ENCODE measurements at regions not wholly inside any gene's neighbourhood (a gene's known extent, or its start where the extent isn't known, plus 50 kb on each side); places are given as distances from the start of the nearest gene placed in this dataset.

GRCh38 chr13:40103864-40104263, 448.4 kb downstream of the COG6 start:
- Mint-ChIP-seq H3K27ac (peak overlapping the region; percentile 97), H3K4me3 (no peak overlapping the region), H3K4me1 (ENCODE audit: low read depth) (peaks cover 40% of the 10 kb centered on the region), H3K36me3 (ENCODE audit: low read depth) (peaks cover 2% of the 10 kb centered on the region), H3K27me3 (ENCODE audit: low read depth) (no peaks in the 10 kb centered on the region), H3K9me3 (peaks cover 9% of the 10 kb centered on the region)
- intact Hi-C loops (cut with micrococcal nuclease), result loop anchor here (2.0 to 10.0 kb wide), 7 partner anchors 147 to 881 kb away; no protein-coding TSS in a partner anchor
- CTCF ChIA-PET, result no interaction called here
- no peak for DNase-seq

- Mint-ChIP-seq H3K4me1 (ENCODE audit: low read depth) (peaks cover 53% of the 10 kb centered on the region), H3K27me3 (ENCODE audit: low read depth) (no peaks in the 10 kb centered on the region), H3K27ac (no peak overlapping the region), H3K36me3 (ENCODE audit: low read depth) (no peaks in the 10 kb centered on the region), H3K4me3 (no peak overlapping the region), H3K9me3 (peaks cover 2% of the 10 kb centered on the region)
- DNase-seq, result no peak
- intact Hi-C loops (cut with micrococcal nuclease), result loop anchor here (10.0 kb wide), 1 partner anchor 880 kb away; no protein-coding TSS in a partner anchor
- CTCF ChIA-PET, result no interaction called here
Observed at GRCh38 chr13:40105231-40105630, 449.8 kb downstream of the COG6 start.

GRCh38 chr13:40109351-40109844, 453.9 kb downstream of the COG6 start:
- peak; percentile 59 for DNase-seq
- H3K36me3 Mint-ChIP-seq (ENCODE audit: low read depth), result no peaks in the 10 kb centered on the region
- no peak overlapping the region for H3K4me3 Mint-ChIP-seq
- intact Hi-C loops (cut with micrococcal nuclease), result loop anchor here (1.0 to 10.0 kb wide), 7 partner anchors 8 to 875 kb away; no protein-coding TSS in a partner anchor
- no peaks in the 10 kb centered on the region for H3K27me3 Mint-ChIP-seq (ENCODE audit: low read depth)
- peak overlapping the region; percentile 25 for H3K27ac Mint-ChIP-seq
- peaks cover 21% of the 10 kb centered on the region for H3K4me1 Mint-ChIP-seq (ENCODE audit: low read depth)
- CTCF ChIA-PET, result interaction anchor here (0.6 to 2.0 kb wide), 5 partner anchors 12 to 206 kb away, joined by 3 to 6 read pairs (median 3); no protein-coding TSS in a partner anchor
- H3K9me3 Mint-ChIP-seq, result no peaks in the 10 kb centered on the region

GRCh38 chr13:40113643-40114304, 458.3 kb downstream of the COG6 start:
- no peaks in the 10 kb centered on the region for H3K36me3 Mint-ChIP-seq (ENCODE audit: low read depth)
- H3K27ac Mint-ChIP-seq, result no peak overlapping the region
- H3K4me1 Mint-ChIP-seq (ENCODE audit: low read depth), result peaks cover 27% of the 10 kb centered on the region
- no peak for DNase-seq
- H3K27me3 Mint-ChIP-seq (ENCODE audit: low read depth), result no peaks in the 10 kb centered on the region
- intact Hi-C loops (cut with micrococcal nuclease), result no loop called here
- no peaks in the 10 kb centered on the region for H3K9me3 Mint-ChIP-seq
- CTCF ChIA-PET, result interaction anchor here (0.8 to 1.2 kb wide), 4 partner anchors 12 to 114 kb away, joined by 3 to 6 read pairs (median 3); no protein-coding TSS in a partner anchor
- no peak overlapping the region for H3K4me3 Mint-ChIP-seq

GRCh38 chr13:40114305-40114896, 458.9 kb downstream of the COG6 start:
- peaks cover under 1% of the 10 kb centered on the region for H3K9me3 Mint-ChIP-seq
- no peak overlapping the region for H3K4me3 Mint-ChIP-seq
- intact Hi-C loops (cut with micrococcal nuclease), result no loop called here
- H3K36me3 Mint-ChIP-seq (ENCODE audit: low read depth), result peaks cover under 1% of the 10 kb centered on the region
- CTCF ChIA-PET, result interaction anchor here (0.8 to 1.2 kb wide), 4 partner anchors 13 to 113 kb away, joined by 3 to 6 read pairs (median 3); no protein-coding TSS in a partner anchor
- no peak overlapping the region for H3K27ac Mint-ChIP-seq
- DNase-seq, result no peak
- H3K27me3 Mint-ChIP-seq (ENCODE audit: low read depth), result no peaks in the 10 kb centered on the region
- H3K4me1 Mint-ChIP-seq (ENCODE audit: low read depth), result peaks cover 20% of the 10 kb centered on the region

- Mint-ChIP-seq H3K27me3 (ENCODE audit: low read depth) (no peaks in the 10 kb centered on the region), H3K4me1 (ENCODE audit: low read depth) (peaks cover 13% of the 10 kb centered on the region), H3K9me3 (peaks cover 6% of the 10 kb centered on the region), H3K36me3 (ENCODE audit: low read depth) (peaks cover 6% of the 10 kb centered on the region), H3K27ac (peak overlapping the region; percentile 66), H3K4me3 (no peak overlapping the region)
- intact Hi-C loops (cut with micrococcal nuclease), result no loop called here
- CTCF ChIA-PET, result no interaction called here
- no peak for DNase-seq
Observed at GRCh38 chr13:40115426-40115825, 460.0 kb downstream of the COG6 start.

GRCh38 chr13:40116008-40116407, 460.5 kb downstream of the COG6 start:
- Mint-ChIP-seq H3K27me3 (ENCODE audit: low read depth) (no peaks in the 10 kb centered on the region), H3K4me1 (ENCODE audit: low read depth) (peaks cover 15% of the 10 kb centered on the region), H3K4me3 (no peak overlapping the region), H3K27ac (peak overlapping the region; percentile 66), H3K36me3 (ENCODE audit: low read depth) (peaks cover 6% of the 10 kb centered on the region), H3K9me3 (peaks cover 6% of the 10 kb centered on the region)
- DNase-seq, result peak; percentile 59
- intact Hi-C loops (cut with micrococcal nuclease), result loop anchor here (1.0 kb wide), 1 partner anchor 14 kb away; no protein-coding TSS in a partner anchor
- CTCF ChIA-PET, result no interaction called here

GRCh38 chr13:40118337-40118736, 462.9 kb downstream of the COG6 start:
- no peak for DNase-seq
- Mint-ChIP-seq H3K27me3 (ENCODE audit: low read depth) (no peaks in the 10 kb centered on the region), H3K36me3 (ENCODE audit: low read depth) (peaks cover 6% of the 10 kb centered on the region), H3K9me3 (peaks cover 6% of the 10 kb centered on the region), H3K4me1 (ENCODE audit: low read depth) (peaks cover 15% of the 10 kb centered on the region), H3K27ac (no peak overlapping the region), H3K4me3 (no peak overlapping the region)
- intact Hi-C loops (cut with micrococcal nuclease), result no loop called here
- CTCF ChIA-PET, result no interaction called here

GRCh38 chr13:40119852-40120251, 464.4 kb downstream of the COG6 start:
- Mint-ChIP-seq H3K4me1 (ENCODE audit: low read depth) (peaks cover 13% of the 10 kb centered on the region), H3K36me3 (ENCODE audit: low read depth) (peaks cover 6% of the 10 kb centered on the region), H3K27me3 (ENCODE audit: low read depth) (no peaks in the 10 kb centered on the region), H3K27ac (no peak overlapping the region), H3K4me3 (no peak overlapping the region), H3K9me3 (peaks cover 6% of the 10 kb centered on the region)
- DNase-seq, result no peak
- CTCF ChIA-PET, result no interaction called here
- intact Hi-C loops (cut with micrococcal nuclease), result no loop called here

GRCh38 chr13:40120288-40120687, 464.8 kb downstream of the COG6 start:
- Mint-ChIP-seq H3K4me1 (ENCODE audit: low read depth) (peaks cover 16% of the 10 kb centered on the region), H3K27ac (no peak overlapping the region), H3K4me3 (no peak overlapping the region), H3K9me3 (peaks cover 6% of the 10 kb centered on the region), H3K36me3 (ENCODE audit: low read depth) (peaks cover 6% of the 10 kb centered on the region), H3K27me3 (ENCODE audit: low read depth) (no peaks in the 10 kb centered on the region)
- DNase-seq, result no peak
- intact Hi-C loops (cut with micrococcal nuclease), result no loop called here
- CTCF ChIA-PET, result no interaction called here

- Mint-ChIP-seq H3K36me3 (ENCODE audit: low read depth) (peaks cover 6% of the 10 kb centered on the region), H3K27ac (no peak overlapping the region)
- CTCF ChIA-PET, result no interaction called here
Observed at GRCh38 chr13:40120781-40121180, 465.3 kb downstream of the COG6 start.

GRCh38 chr13:40121722-40122121, 466.3 kb downstream of the COG6 start:
- DNase-seq, result no peak
- Mint-ChIP-seq H3K9me3 (peaks cover 6% of the 10 kb centered on the region), H3K4me3 (no peak overlapping the region), H3K4me1 (ENCODE audit: low read depth) (peaks cover 13% of the 10 kb centered on the region), H3K27me3 (ENCODE audit: low read depth) (no peaks in the 10 kb centered on the region), H3K36me3 (ENCODE audit: low read depth) (peaks cover 6% of the 10 kb centered on the region), H3K27ac (no peak overlapping the region)
- intact Hi-C loops (cut with micrococcal nuclease), result no loop called here
- CTCF ChIA-PET, result interaction anchor here (1.3 kb wide), 1 partner anchor 28 kb away, joined by 3 read pairs; no protein-coding TSS in a partner anchor

More at GRCh38 chr13:40120781-40121180, 465.3 kb downstream of the COG6 start:
- Mint-ChIP-seq H3K4me3 (no peak overlapping the region), H3K27me3 (ENCODE audit: low read depth) (no peaks in the 10 kb centered on the region), H3K9me3 (peaks cover 6% of the 10 kb centered on the region), H3K4me1 (ENCODE audit: low read depth) (peaks cover 14% of the 10 kb centered on the region)
- intact Hi-C loops (cut with micrococcal nuclease), result no loop called here
- DNase-seq, result no peak
